Endothelial cell of umbilical vein (primary cell): ENCODE measurements at regions not wholly inside any gene's neighbourhood (a gene's known extent, or its start where the extent isn't known, plus 50 kb on each side); places are given as distances from the start of the nearest gene placed in this dataset.

Experiments
- BruUV-seq: library from RNA; stranded (reverse); fragments of 400-500 nt; replicated peaks from 2 replicates; lab custom pipeline; 2021; lab: Mats Ljungman, UMichigan
- CTCF ChIA-PET: fragments of 300-600, 350-600 bp; sonication (Branson Sonifier 250); formaldehyde crosslinking; loops from one replicate; lab custom pipeline; 2021; ENCODE audit warnings: antibody characterized with exemption, inconsistent platforms; lab: Charles Lee
- POLR2A ChIA-PET: fragments of 300-600, 350-600 bp; sonication (Branson Sonifier 250); formaldehyde crosslinking; loops from one replicate; lab custom pipeline; 2021; ENCODE audit warnings: antibody characterized with exemption, inconsistent platforms; lab: Charles Lee
- DNase-seq: peaks from one replicate; pipeline ENCODE4 v3.0.0-alpha.2; 2011; ENCODE audit warnings: low read depth, low spot score
- FAIRE-seq: peaks from 2 replicates; lab custom pipeline; 2011; peaks lifted over from hg19 to GRCh38; lab: Jason Lieb, UNC
- H2AFZ ChIP-seq: 2 replicates; pipeline ENCODE4 v1.6.0; 2012; ENCODE audit warnings: low read depth, low read length, control low read depth, inconsistent platforms
- H3K27ac ChIP-seq: 2 replicates; pipeline ENCODE4 v1.5.1; 2011; ENCODE audit warnings: low read depth, mild to moderate bottlenecking, control low read depth, low read length, moderate library complexity; ENCODE audit not compliant: insufficient read depth
- H3K27me3 ChIP-seq, 2 experiments: 2 replicates each; pipeline versions ENCODE4 v1.6.0 to v1.6.1; 2011; ENCODE audit warnings: low read length in 2 of 2, mixed read lengths in 1 of 2; ENCODE audit not compliant: control insufficient read depth in 2 of 2, insufficient read depth in 2 of 2
- H3K36me3 ChIP-seq, 2 experiments: 2 replicates in 1 of 2; 3 replicates in 1 of 2; pipeline ENCODE4 v1.5.1; 2011; ENCODE audit warnings: low read length in 2 of 2, mild to moderate bottlenecking in 1 of 2, moderate library complexity in 1 of 2; ENCODE audit not compliant: control insufficient read depth in 2 of 2, insufficient read depth in 2 of 2; ENCODE audit errors: extremely low read depth in 1 of 2
- H3K4me1 ChIP-seq: 3 replicates; pipeline ENCODE4 v1.5.1; 2011; ENCODE audit warnings: mild to moderate bottlenecking, low read length; ENCODE audit not compliant: control insufficient read depth, insufficient read depth; ENCODE audit errors: extremely low read depth
- H3K4me2 ChIP-seq: 2 replicates; pipeline ENCODE4 v1.6.1; 2011; ENCODE audit warnings: low read length, control low read depth, mixed read lengths; ENCODE audit not compliant: insufficient read depth
- H3K4me3 ChIP-seq, 3 experiments: fragments of 200-600 bp in 1 of 3; sonication (generic), shearing (Covaris generic) in 1 of 3; replicated peaks in 1 of 3; 2 replicates each; pipeline ENCODE4 v1.5.1; 2011 to 2016; ENCODE audit warnings: control low read depth in 3 of 3, low read length in 3 of 3, mild to moderate bottlenecking in 2 of 3, inconsistent platforms in 1 of 3, low read depth in 1 of 3, moderate library complexity in 1 of 3; ENCODE audit not compliant: insufficient read depth in 1 of 3
- H3K79me2 ChIP-seq: 2 replicates; pipeline ENCODE4 v1.6.0; 2012; ENCODE audit warnings: low read length, inconsistent platforms; ENCODE audit not compliant: control insufficient read depth, insufficient read depth
- H3K9ac ChIP-seq: replicated peaks from 2 replicates; pipeline ENCODE3; 2011; ENCODE audit warnings: low read length, control low read depth; ENCODE audit not compliant: insufficient read depth; ENCODE audit errors: extremely low read depth
- H3K9me1 ChIP-seq: replicated peaks from 3 replicates; pipeline ENCODE4 v1.6.0; 2011; ENCODE audit warnings: mild to moderate bottlenecking, low read length; ENCODE audit not compliant: control insufficient read depth, insufficient read depth; ENCODE audit errors: extremely low read depth
- H3K9me3 ChIP-seq: replicated peaks from 2 replicates; pipeline ENCODE4 v1.5.1; 2012; ENCODE audit warnings: low read length, inconsistent platforms; ENCODE audit not compliant: control insufficient read depth, insufficient read depth
- H4K20me1 ChIP-seq: replicated peaks from 2 replicates; pipeline ENCODE3; 2011; ENCODE audit warnings: mild to moderate bottlenecking, low read length; ENCODE audit not compliant: control insufficient read depth, insufficient read depth; ENCODE audit errors: extremely low read depth
- EZH2 ChIP-seq: IDR thresholded peaks from 2 replicates; pipeline ENCODE4 v1.6.1; 2012; ENCODE audit warnings: borderline replicate concordance, low read depth, mild to moderate bottlenecking, moderate library complexity, low read length, inconsistent platforms; ENCODE audit not compliant: severe bottlenecking
- FOS ChIP-seq: IDR thresholded peaks from 2 replicates; pipeline ENCODE4 v1.6.1; 2011; ENCODE audit warnings: mild to moderate bottlenecking, low read length, moderate library complexity, borderline replicate concordance; ENCODE audit not compliant: insufficient read depth
- GATA2 ChIP-seq: IDR thresholded peaks from 2 replicates; pipeline ENCODE4 v1.7.0; 2011; ENCODE audit warnings: low read depth, mild to moderate bottlenecking, moderate library complexity, mixed read lengths, low read length; ENCODE audit not compliant: insufficient read length, insufficient read depth
- JUN ChIP-seq: IDR thresholded peaks from 2 replicates; pipeline ENCODE4 v1.6.1; 2011; ENCODE audit warnings: borderline replicate concordance, low read depth; ENCODE audit not compliant: insufficient read length, insufficient read depth
- MYC ChIP-seq: IDR thresholded peaks from one replicate; pipeline ENCODE4 v1.6.1; 2011; ENCODE audit warnings: mild to moderate bottlenecking, low read depth, low read length
- POLR2A ChIP-seq: IDR thresholded peaks from 2 replicates; pipeline ENCODE4 v1.6.1; 2012; ENCODE audit warnings: low read depth, mild to moderate bottlenecking, control low read depth, low read length
- POLR2AphosphoS5 ChIP-seq: IDR thresholded peaks from 2 replicates; pipeline ENCODE4 v1.6.1; 2012; ENCODE audit warnings: low read depth, mild to moderate bottlenecking, control low read depth, low read length, moderate library complexity; ENCODE audit not compliant: insufficient read depth
- dilution Hi-C: fragments of 300-500 bp; cut with MboI; formaldehyde crosslinking; loops from one replicate; pipeline ENCODE4 v1.15.0; 2019; ENCODE audit warnings: low sequenced_read_pairs; ENCODE audit not compliant: extremely low pct_ligation_motif_present
- intact Hi-C: fragments of 100-400 bp; cut with micrococcal nuclease; formaldehyde crosslinking; loops from one replicate; pipeline ENCODE4 v1.10.0; 2022
- TF ChIP-seq, protein P1 (sequence below): IDR thresholded peaks from 2 replicates; pipeline ENCODE4 v1.6.1; 2011; ENCODE audit not compliant: insufficient read depth, insufficient read length
- TF ChIP-seq, protein P2 (sequence below), 2 donors: IDR thresholded peaks; 1 replicate in 1 of 2; 2 replicates in 1 of 2; pipeline ENCODE4 v1.5.1; 2011; ENCODE audit warnings: low read length in 2 of 2, mild to moderate bottlenecking in 2 of 2, moderate library complexity in 2 of 2, control low read depth in 1 of 2, inconsistent platforms in 1 of 2, low read depth in 1 of 2; ENCODE audit not compliant: insufficient read depth in 1 of 2; ENCODE audit errors: extremely low read depth in 1 of 2

GRCh38 chr6:15747354-15747883 is 84.6 kb upstream of the DTNBP1 start:
- TF ChIP-seq POLR2AphosphoS5 (no peak), EZH2 (no peak), MYC (no peak), FOS (no peak), JUN (no peak), POLR2A (no peak), GATA2 (no peak)
- TF ChIP-seq, protein P1, sequence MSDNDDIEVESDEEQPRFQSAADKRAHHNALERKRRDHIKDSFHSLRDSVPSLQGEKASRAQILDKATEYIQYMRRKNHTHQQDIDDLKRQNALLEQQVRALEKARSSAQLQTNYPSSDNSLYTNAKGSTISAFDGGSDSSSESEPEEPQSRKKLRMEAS, result no peak
- TF ChIP-seq, protein P2, sequence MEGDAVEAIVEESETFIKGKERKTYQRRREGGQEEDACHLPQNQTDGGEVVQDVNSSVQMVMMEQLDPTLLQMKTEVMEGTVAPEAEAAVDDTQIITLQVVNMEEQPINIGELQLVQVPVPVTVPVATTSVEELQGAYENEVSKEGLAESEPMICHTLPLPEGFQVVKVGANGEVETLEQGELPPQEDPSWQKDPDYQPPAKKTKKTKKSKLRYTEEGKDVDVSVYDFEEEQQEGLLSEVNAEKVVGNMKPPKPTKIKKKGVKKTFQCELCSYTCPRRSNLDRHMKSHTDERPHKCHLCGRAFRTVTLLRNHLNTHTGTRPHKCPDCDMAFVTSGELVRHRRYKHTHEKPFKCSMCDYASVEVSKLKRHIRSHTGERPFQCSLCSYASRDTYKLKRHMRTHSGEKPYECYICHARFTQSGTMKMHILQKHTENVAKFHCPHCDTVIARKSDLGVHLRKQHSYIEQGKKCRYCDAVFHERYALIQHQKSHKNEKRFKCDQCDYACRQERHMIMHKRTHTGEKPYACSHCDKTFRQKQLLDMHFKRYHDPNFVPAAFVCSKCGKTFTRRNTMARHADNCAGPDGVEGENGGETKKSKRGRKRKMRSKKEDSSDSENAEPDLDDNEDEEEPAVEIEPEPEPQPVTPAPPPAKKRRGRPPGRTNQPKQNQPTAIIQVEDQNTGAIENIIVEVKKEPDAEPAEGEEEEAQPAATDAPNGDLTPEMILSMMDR (IDR thresholded peaks at IDR 0.05; ENCODE audit: extremely low read depth in 1 of 2, insufficient read depth in 1 of 2, low read depth in 1 of 2, low read length in 2 of 2), result no peak
- Histone ChIP-seq H3K4me3 (no peak overlapping the region), H3K79me2 (no peaks in the 10 kb centered on the region), H3K36me3 (no peaks in the 10 kb centered on the region), H3K27ac (no peak overlapping the region), H2AFZ (no peak overlapping the region), H4K20me1 (no peaks in the 10 kb centered on the region), H3K27me3 (peaks cover 0 to 3% of the 10 kb centered on the region in 2 experiments), H3K9me1 (no peaks in the 10 kb centered on the region), H3K4me2 (no peak overlapping the region), H3K9me3 (no peaks in the 10 kb centered on the region), H3K9ac (no peak overlapping the region), H3K4me1 (no peaks in the 10 kb centered on the region)
- BruUV-seq, result no TSS peak
- DNase-seq (no peak), FAIRE-seq (no peak)
- intact Hi-C loops, result no loop called here
- dilution Hi-C loops, result no loop called here
- CTCF ChIA-PET, result no interaction called here
- POLR2A ChIA-PET, result no interaction called here
